Upper lobe of left lung (tissue), 4 donors: ENCODE measurements at regions not wholly inside any gene's neighbourhood (a gene's known extent, or its start where the extent isn't known, plus 50 kb on each side); places are given as distances from the start of the nearest gene placed in this dataset.

Source experiments
- EP300 ChIP-seq, 4 donors: sonication (generic); formaldehyde crosslinking; IDR thresholded peaks; one replicate each; pipeline ENCODE4 v1.5.1; 2017; ENCODE audit warnings: antibody characterized with exemption in 4 of 4, control low read depth in 2 of 4
- POLR2AphosphoS5 ChIP-seq, 2 donors: sonication (generic); formaldehyde crosslinking; IDR thresholded peaks; one replicate each; pipeline ENCODE4 v1.5.1; 2017; ENCODE audit warnings: antibody characterized with exemption in 2 of 2
- TF ChIP-seq, protein P1 (sequence below), 6 experiments: fragments of 450-650 bp in 4 of 6; fragments of 200-600 bp in 2 of 6; sonication (generic) in 2 of 6; IDR thresholded peaks; one replicate each; pipeline ENCODE4 v1.5.1; 2016 to 2019; ENCODE audit warnings: antibody characterized with exemption in 6 of 6

DNA sequence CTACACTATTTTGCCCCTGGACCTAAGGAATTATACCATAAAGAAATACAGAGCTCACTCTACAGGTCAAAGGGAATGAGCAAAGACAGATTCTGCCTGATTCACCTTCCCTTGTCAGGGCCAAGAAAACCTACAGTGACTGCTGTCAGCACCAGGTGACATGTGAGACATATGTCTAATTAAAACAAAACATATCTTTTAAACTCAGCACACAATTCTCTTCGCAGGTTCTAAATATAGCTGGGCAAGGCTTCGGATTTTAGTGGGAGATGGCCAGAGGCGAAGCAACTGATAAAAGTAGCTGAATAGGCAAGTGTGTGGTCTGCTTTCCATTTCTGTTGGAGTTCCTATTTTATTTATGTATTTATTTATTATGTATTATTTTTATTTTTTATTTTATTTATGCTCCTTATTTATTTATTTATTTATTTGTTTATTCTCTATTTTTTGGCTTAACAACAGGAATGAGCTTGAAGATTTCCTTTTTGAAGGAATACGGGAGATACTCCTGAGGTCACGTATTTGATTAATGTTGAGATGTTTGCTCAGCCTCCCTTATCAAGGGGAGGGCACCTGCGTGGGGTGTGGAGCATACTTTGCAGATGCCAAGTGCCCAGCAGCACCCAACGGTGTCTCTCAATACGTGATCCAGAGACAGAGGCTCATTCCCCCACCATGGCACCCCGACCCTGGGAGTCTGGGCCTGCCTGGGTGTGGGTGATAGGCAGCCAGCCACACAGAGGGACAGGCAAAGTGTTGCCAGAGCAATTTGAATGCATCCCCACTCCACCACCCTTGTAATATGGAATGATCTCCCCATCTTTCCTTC, 141.8 kb downstream of the RNF152 start:
- TF ChIP-seq, protein P1, sequence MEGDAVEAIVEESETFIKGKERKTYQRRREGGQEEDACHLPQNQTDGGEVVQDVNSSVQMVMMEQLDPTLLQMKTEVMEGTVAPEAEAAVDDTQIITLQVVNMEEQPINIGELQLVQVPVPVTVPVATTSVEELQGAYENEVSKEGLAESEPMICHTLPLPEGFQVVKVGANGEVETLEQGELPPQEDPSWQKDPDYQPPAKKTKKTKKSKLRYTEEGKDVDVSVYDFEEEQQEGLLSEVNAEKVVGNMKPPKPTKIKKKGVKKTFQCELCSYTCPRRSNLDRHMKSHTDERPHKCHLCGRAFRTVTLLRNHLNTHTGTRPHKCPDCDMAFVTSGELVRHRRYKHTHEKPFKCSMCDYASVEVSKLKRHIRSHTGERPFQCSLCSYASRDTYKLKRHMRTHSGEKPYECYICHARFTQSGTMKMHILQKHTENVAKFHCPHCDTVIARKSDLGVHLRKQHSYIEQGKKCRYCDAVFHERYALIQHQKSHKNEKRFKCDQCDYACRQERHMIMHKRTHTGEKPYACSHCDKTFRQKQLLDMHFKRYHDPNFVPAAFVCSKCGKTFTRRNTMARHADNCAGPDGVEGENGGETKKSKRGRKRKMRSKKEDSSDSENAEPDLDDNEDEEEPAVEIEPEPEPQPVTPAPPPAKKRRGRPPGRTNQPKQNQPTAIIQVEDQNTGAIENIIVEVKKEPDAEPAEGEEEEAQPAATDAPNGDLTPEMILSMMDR (IDR thresholded peaks at IDR 0.05): no peak
- TF ChIP-seq POLR2AphosphoS5 (IDR thresholded peaks at IDR 0.05) (no peak), EP300 (IDR thresholded peaks at IDR 0.05) (no peak)
